ENCODE measurements at regions not wholly inside any gene's neighbourhood (a gene's known extent, or its start where the extent isn't known, plus 50 kb on each side); places are given as distances from the start of the nearest gene placed in this dataset.

- no peaks in the 10 kb centered on the region for H3K9me3 ChIP-seq
Observed at GRCh38 chr4:165716472-165716871, 156.6 kb upstream of the TLL1 start.

GRCh38 chr4:165718660-165719059, 154.4 kb upstream of the TLL1 start:
- 88% methylated on average over 8 of the region's 8 CpGs for WGBS
- TF ChIP-seq CTCF (IDR thresholded peaks at IDR 0.05) (no peak), POLR2A (IDR thresholded peaks at IDR 0.05; ENCODE audit: low read depth) (no peak), POLR2AphosphoS5 (IDR thresholded peaks at IDR 0.05) (no peak), EP300 (IDR thresholded peaks at IDR 0.05) (no peak)

More at GRCh38 chr4:165716472-165716871, 156.6 kb upstream of the TLL1 start:
- no peak for DNase-seq (ENCODE audit: extremely low spot score)
- H3K4me1 ChIP-seq: no peaks in the 10 kb centered on the region
- no peaks in the 10 kb centered on the region for H3K27me3 ChIP-seq
- intact Hi-C loops (cut with DNase I): no loop called here
- H3K36me3 ChIP-seq: no peaks in the 10 kb centered on the region
- TF ChIP-seq EP300 (IDR thresholded peaks at IDR 0.05) (no peak), POLR2AphosphoS5 (IDR thresholded peaks at IDR 0.05) (no peak), CTCF (IDR thresholded peaks at IDR 0.05) (no peak), POLR2A (IDR thresholded peaks at IDR 0.05; ENCODE audit: low read depth) (no peak)
- H3K27ac ChIP-seq (replicated peaks in 1 of 4): no peak overlapping the region
- no peak overlapping the region for H3K4me3 ChIP-seq

GRCh38 chr4:165720411-165721082, 152.5 kb upstream of the TLL1 start:
- H3K9me3 ChIP-seq: no peaks in the 10 kb centered on the region
- no peak for DNase-seq (ENCODE audit: extremely low spot score)
- H3K27ac ChIP-seq (replicated peaks in 1 of 4): no peak overlapping the region
- intact Hi-C loops (cut with DNase I): no loop called here
- no peak overlapping the region for H3K4me3 ChIP-seq
- no peak for TF ChIP-seq POLR2A (IDR thresholded peaks at IDR 0.05; ENCODE audit: low read depth)
- TF ChIP-seq CTCF (IDR thresholded peaks at IDR 0.05): no peak
- TF ChIP-seq EP300 (IDR thresholded peaks at IDR 0.05): no peak
- no peak for TF ChIP-seq POLR2AphosphoS5 (IDR thresholded peaks at IDR 0.05)
- no peaks in the 10 kb centered on the region for H3K27me3 ChIP-seq
- WGBS: 100% methylated on average over 2 of the region's 2 CpGs
- no peaks in the 10 kb centered on the region for H3K36me3 ChIP-seq
- H3K4me1 ChIP-seq: peaks cover 0 to 12% (median 10%) of the 10 kb centered on the region in 4 donors

More at GRCh38 chr4:165718660-165719059, 154.4 kb upstream of the TLL1 start:
- H3K4me3 ChIP-seq: no peak overlapping the region
- no peaks in the 10 kb centered on the region for H3K27me3 ChIP-seq
- DNase-seq (ENCODE audit: extremely low spot score): no peak
- intact Hi-C loops (cut with DNase I): no loop called here
- H3K4me1 ChIP-seq: no peaks in the 10 kb centered on the region
- H3K36me3 ChIP-seq: no peaks in the 10 kb centered on the region
- no peak overlapping the region for H3K27ac ChIP-seq (replicated peaks in 1 of 4)
- no peaks in the 10 kb centered on the region for H3K9me3 ChIP-seq

- intact Hi-C loops (cut with DNase I): no loop called here
- TF ChIP-seq EP300 (IDR thresholded peaks at IDR 0.05): no peak
- no peak for TF ChIP-seq CTCF (IDR thresholded peaks at IDR 0.05)
- no peak for TF ChIP-seq POLR2AphosphoS5 (IDR thresholded peaks at IDR 0.05)
- TF ChIP-seq POLR2A (IDR thresholded peaks at IDR 0.05; ENCODE audit: low read depth): no peak
- H3K36me3 ChIP-seq: no peaks in the 10 kb centered on the region
- no peak overlapping the region for H3K4me3 ChIP-seq
- H3K27ac ChIP-seq (replicated peaks in 1 of 4): no peak overlapping the region
- H3K4me1 ChIP-seq: peaks cover 0 to 18% (median 15%) of the 10 kb centered on the region in 4 donors
- H3K9me3 ChIP-seq: no peaks in the 10 kb centered on the region
- DNase-seq (ENCODE audit: extremely low spot score): no peak
- 87% methylated on average over 4 of the region's 4 CpGs for WGBS
- no peaks in the 10 kb centered on the region for H3K27me3 ChIP-seq
Observed at GRCh38 chr4:165721815-165722214, 151.2 kb upstream of the TLL1 start.
